ENCODE measurements at regions not wholly inside any gene's neighbourhood (a gene's known extent, or its start where the extent isn't known, plus 50 kb on each side); places are given as distances from the start of the nearest gene placed in this dataset.

DNA sequence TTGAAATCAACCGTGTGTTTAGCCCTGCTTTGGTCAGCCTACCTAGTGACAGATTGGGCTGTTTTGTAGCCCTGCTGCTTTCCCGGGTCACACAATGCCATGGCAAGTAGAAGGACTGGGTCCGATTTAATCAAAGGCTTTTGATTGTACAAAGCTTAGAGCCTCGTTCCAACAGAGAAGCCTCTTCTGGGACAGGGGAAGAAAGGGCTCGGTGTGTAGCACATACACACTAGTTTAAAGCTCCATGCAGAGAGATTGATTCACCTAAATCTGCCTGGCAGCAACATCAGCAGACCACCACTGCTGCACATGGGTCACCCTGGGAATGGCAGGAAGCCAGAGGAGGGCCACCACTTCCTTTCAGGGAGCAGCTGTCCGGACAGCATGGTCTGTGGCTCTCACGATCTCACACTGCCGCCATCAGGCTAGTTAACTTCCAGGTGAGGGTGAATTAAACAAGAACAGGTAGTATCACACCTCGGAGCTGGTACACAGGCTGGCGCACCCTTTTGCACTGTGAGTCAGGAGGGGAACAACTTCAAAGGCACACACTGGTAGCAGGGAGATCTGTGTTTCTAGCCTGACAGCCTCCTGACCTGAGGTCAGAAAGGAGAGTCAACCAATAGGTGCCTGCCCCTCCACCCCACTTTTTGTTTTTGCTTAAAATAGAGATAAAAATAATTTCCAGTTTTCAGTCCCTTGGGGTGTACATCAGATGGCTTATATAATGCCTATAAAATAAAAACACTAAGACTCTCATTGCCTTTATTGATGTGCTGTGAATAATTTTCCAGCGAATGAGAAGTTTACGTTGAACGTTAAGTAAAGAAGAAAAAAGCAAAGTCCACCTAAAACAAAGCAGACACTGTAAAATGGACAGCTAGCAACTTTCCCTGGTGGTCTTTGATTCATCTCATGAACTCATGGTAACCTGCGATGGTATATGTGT lies 108.5 kb downstream of the CDCA7 start:
- TF ChIP-seq, protein P1, sequence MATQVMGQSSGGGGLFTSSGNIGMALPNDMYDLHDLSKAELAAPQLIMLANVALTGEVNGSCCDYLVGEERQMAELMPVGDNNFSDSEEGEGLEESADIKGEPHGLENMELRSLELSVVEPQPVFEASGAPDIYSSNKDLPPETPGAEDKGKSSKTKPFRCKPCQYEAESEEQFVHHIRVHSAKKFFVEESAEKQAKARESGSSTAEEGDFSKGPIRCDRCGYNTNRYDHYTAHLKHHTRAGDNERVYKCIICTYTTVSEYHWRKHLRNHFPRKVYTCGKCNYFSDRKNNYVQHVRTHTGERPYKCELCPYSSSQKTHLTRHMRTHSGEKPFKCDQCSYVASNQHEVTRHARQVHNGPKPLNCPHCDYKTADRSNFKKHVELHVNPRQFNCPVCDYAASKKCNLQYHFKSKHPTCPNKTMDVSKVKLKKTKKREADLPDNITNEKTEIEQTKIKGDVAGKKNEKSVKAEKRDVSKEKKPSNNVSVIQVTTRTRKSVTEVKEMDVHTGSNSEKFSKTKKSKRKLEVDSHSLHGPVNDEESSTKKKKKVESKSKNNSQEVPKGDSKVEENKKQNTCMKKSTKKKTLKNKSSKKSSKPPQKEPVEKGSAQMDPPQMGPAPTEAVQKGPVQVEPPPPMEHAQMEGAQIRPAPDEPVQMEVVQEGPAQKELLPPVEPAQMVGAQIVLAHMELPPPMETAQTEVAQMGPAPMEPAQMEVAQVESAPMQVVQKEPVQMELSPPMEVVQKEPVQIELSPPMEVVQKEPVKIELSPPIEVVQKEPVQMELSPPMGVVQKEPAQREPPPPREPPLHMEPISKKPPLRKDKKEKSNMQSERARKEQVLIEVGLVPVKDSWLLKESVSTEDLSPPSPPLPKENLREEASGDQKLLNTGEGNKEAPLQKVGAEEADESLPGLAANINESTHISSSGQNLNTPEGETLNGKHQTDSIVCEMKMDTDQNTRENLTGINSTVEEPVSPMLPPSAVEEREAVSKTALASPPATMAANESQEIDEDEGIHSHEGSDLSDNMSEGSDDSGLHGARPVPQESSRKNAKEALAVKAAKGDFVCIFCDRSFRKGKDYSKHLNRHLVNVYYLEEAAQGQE (IDR thresholded peaks at IDR 0.05; ENCODE audit: borderline replicate concordance in 1 of 2, low read depth in 1 of 2, low read length in 2 of 2), result no peak
- TF ChIP-seq ZNF569 (CRISPR knock-in tag; IDR thresholded peaks at IDR 0.05; ENCODE audit: borderline replicate concordance) (no peak), ZSCAN22 (CRISPR knock-in tag; IDR thresholded peaks at IDR 0.05) (peak; percentile 94), GABPA (IDR thresholded peaks at IDR 0.05; ENCODE audit: low read depth, low read length) (peak; percentile 25; the same call in 1 of the 2 replicates), GABPA (CRISPR knock-in tag; IDR thresholded peaks at IDR 0.05; ENCODE audit: low read depth) (0 out of 2 replicates have a peak, but pooled peaks have one; percentile 11), IRF2 (CRISPR knock-in tag; IDR thresholded peaks at IDR 0.05) (0 out of 2 replicates have a peak, but pooled peaks have one; percentile 21), POLR2AphosphoS5 (IDR thresholded peaks at IDR 0.05; ENCODE audit: low read depth, low read length) (no peak), SMARCC2 (IDR thresholded peaks at IDR 0.05) (no peak), ATRX (CRISPR knock-in tag; IDR thresholded peaks at IDR 0.05; ENCODE audit: borderline replicate concordance) (no peak), NFE2L1 (CRISPR knock-in tag; IDR thresholded peaks at IDR 0.05; ENCODE audit: borderline replicate concordance) (no peak)
- TF ChIP-seq, protein P2, sequence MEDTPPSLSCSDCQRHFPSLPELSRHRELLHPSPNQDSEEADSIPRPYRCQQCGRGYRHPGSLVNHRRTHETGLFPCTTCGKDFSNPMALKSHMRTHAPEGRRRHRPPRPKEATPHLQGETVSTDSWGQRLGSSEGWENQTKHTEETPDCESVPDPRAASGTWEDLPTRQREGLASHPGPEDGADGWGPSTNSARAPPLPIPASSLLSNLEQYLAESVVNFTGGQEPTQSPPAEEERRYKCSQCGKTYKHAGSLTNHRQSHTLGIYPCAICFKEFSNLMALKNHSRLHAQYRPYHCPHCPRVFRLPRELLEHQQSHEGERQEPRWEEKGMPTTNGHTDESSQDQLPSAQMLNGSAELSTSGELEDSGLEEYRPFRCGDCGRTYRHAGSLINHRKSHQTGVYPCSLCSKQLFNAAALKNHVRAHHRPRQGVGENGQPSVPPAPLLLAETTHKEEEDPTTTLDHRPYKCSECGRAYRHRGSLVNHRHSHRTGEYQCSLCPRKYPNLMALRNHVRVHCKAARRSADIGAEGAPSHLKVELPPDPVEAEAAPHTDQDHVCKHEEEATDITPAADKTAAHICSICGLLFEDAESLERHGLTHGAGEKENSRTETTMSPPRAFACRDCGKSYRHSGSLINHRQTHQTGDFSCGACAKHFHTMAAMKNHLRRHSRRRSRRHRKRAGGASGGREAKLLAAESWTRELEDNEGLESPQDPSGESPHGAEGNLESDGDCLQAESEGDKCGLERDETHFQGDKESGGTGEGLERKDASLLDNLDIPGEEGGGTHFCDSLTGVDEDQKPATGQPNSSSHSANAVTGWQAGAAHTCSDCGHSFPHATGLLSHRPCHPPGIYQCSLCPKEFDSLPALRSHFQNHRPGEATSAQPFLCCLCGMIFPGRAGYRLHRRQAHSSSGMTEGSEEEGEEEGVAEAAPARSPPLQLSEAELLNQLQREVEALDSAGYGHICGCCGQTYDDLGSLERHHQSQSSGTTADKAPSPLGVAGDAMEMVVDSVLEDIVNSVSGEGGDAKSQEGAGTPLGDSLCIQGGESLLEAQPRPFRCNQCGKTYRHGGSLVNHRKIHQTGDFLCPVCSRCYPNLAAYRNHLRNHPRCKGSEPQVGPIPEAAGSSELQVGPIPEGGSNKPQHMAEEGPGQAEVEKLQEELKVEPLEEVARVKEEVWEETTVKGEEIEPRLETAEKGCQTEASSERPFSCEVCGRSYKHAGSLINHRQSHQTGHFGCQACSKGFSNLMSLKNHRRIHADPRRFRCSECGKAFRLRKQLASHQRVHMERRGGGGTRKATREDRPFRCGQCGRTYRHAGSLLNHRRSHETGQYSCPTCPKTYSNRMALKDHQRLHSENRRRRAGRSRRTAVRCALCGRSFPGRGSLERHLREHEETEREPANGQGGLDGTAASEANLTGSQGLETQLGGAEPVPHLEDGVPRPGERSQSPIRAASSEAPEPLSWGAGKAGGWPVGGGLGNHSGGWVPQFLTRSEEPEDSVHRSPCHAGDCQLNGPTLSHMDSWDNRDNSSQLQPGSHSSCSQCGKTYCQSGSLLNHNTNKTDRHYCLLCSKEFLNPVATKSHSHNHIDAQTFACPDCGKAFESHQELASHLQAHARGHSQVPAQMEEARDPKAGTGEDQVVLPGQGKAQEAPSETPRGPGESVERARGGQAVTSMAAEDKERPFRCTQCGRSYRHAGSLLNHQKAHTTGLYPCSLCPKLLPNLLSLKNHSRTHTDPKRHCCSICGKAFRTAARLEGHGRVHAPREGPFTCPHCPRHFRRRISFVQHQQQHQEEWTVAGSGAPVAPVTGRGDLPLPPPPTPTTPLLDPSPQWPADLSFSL (CRISPR knock-in tag; IDR thresholded peaks at IDR 0.05), result 0 out of 2 replicates have a peak, but pooled peaks have one; percentile 16
- TF ChIP-seq, protein P3, sequence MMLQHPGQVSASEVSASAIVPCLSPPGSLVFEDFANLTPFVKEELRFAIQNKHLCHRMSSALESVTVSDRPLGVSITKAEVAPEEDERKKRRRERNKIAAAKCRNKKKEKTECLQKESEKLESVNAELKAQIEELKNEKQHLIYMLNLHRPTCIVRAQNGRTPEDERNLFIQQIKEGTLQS (CRISPR knock-in tag; IDR thresholded peaks at IDR 0.05), result no peak
- TF ChIP-seq, protein P4, sequence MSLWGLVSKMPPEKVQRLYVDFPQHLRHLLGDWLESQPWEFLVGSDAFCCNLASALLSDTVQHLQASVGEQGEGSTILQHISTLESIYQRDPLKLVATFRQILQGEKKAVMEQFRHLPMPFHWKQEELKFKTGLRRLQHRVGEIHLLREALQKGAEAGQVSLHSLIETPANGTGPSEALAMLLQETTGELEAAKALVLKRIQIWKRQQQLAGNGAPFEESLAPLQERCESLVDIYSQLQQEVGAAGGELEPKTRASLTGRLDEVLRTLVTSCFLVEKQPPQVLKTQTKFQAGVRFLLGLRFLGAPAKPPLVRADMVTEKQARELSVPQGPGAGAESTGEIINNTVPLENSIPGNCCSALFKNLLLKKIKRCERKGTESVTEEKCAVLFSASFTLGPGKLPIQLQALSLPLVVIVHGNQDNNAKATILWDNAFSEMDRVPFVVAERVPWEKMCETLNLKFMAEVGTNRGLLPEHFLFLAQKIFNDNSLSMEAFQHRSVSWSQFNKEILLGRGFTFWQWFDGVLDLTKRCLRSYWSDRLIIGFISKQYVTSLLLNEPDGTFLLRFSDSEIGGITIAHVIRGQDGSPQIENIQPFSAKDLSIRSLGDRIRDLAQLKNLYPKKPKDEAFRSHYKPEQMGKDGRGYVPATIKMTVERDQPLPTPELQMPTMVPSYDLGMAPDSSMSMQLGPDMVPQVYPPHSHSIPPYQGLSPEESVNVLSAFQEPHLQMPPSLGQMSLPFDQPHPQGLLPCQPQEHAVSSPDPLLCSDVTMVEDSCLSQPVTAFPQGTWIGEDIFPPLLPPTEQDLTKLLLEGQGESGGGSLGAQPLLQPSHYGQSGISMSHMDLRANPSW (CRISPR knock-in tag; IDR thresholded peaks at IDR 0.05; ENCODE audit: borderline replicate concordance), result no peak
- TF ChIP-seq, protein P5, sequence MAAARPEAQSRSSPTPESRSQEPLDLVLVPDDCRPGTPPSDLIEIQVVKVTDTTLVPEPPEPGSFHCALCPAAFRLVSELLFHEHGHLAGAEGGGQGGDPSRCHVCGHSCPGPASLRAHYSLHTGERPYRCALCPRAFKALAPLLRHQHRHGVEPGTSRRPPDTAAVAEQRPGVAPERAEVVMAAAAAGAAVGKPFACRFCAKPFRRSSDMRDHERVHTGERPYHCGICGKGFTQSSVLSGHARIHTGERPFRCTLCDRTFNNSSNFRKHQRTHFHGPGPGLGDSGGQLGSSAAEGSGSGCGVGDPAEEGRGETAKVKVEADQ (CRISPR knock-in tag; IDR thresholded peaks at IDR 0.05; ENCODE audit: borderline replicate concordance), result no peak

All from HepG2 (cell line).